Nephron (organoid): ENCODE measurements at regions not wholly inside any gene's neighbourhood (a gene's known extent, or its start where the extent isn't known, plus 50 kb on each side); places are given as distances from the start of the nearest gene placed in this dataset.

ENCODE experiments used
- H3K27ac Mint-ChIP-seq, 3 experiments: 2 replicates each; pipeline ENCODE4 v1.8.0; 2020; ENCODE audit warnings: mixed read lengths in 3 of 3, mild to moderate bottlenecking in 2 of 3, moderate library complexity in 1 of 3
- H3K27me3 Mint-ChIP-seq: 2 replicates; pipeline ENCODE4 v1.8.0; 2021; ENCODE audit warnings: low read depth, mild to moderate bottlenecking, moderate library complexity, mixed read lengths
- H3K36me3 Mint-ChIP-seq: 2 replicates; pipeline ENCODE4 v1.8.0; 2020; ENCODE audit warnings: low read depth, mixed read lengths
- H3K4me1 Mint-ChIP-seq: 2 replicates; pipeline ENCODE4 v1.8.0; 2020; ENCODE audit warnings: mixed read lengths
- H3K4me3 Mint-ChIP-seq, 3 experiments: 2 replicates each; pipeline ENCODE4 v1.8.0; 2020; ENCODE audit warnings: mild to moderate bottlenecking in 3 of 3, mixed read lengths in 3 of 3, moderate library complexity in 2 of 3
- H3K9me3 Mint-ChIP-seq: 2 replicates; pipeline ENCODE4 v1.8.0; 2020; ENCODE audit warnings: mixed read lengths
- CTCF ChIP-seq, 3 experiments: fragments of 200-600 bp; sonication (generic); IDR thresholded peaks; one replicate each; pipeline ENCODE4 v1.5.0; 2021; ENCODE audit warnings: antibody characterized with exemption in 3 of 3; ENCODE audit not compliant: unreplicated experiment in 3 of 3

GRCh38 chr1:4207842-4208692 lies 308.0 kb upstream of the C1orf174 start:
- Mint-ChIP-seq H3K36me3 (no peaks in the 10 kb centered on the region), H3K27ac (no peak overlapping the region)

GRCh38 chr1:4210043-4210442 lies 310.0 kb upstream of the C1orf174 start:
- Mint-ChIP-seq H3K4me3 (no peak overlapping the region), H3K27me3 (peaks cover 18% of the 10 kb centered on the region), H3K9me3 (peaks cover 14% of the 10 kb centered on the region), H3K4me1 (peaks cover 6% of the 10 kb centered on the region), H3K27ac (no peak overlapping the region), H3K36me3 (no peaks in the 10 kb centered on the region)
- TF ChIP-seq CTCF (IDR thresholded peaks at IDR 0.05; ENCODE audit: unreplicated experiment in 3 of 3), result no peak

More at GRCh38 chr1:4207842-4208692, 308.0 kb upstream of the C1orf174 start:
- peaks cover under 1% of the 10 kb centered on the region for H3K4me1 Mint-ChIP-seq
- H3K27me3 Mint-ChIP-seq, result peaks cover 9% of the 10 kb centered on the region
- H3K4me3 Mint-ChIP-seq, result no peak overlapping the region
- no peak for TF ChIP-seq CTCF (IDR thresholded peaks at IDR 0.05; ENCODE audit: unreplicated experiment in 3 of 3)
- peaks cover 32% of the 10 kb centered on the region for H3K9me3 Mint-ChIP-seq

- peaks cover 6% of the 10 kb centered on the region for H3K4me1 Mint-ChIP-seq
- no peak overlapping the region for H3K4me3 Mint-ChIP-seq
- peaks cover 19% of the 10 kb centered on the region for H3K27me3 Mint-ChIP-seq
- TF ChIP-seq CTCF (IDR thresholded peaks at IDR 0.05; ENCODE audit: unreplicated experiment in 3 of 3), result no peak
- no peaks in the 10 kb centered on the region for H3K9me3 Mint-ChIP-seq
- no peaks in the 10 kb centered on the region for H3K36me3 Mint-ChIP-seq
- no peak overlapping the region for H3K27ac Mint-ChIP-seq
Measured at GRCh38 chr1:4212796-4213195, 312.7 kb upstream of the C1orf174 start.

- Mint-ChIP-seq H3K27ac (no peak overlapping the region), H3K9me3 (no peaks in the 10 kb centered on the region), H3K27me3 (peaks cover 22% of the 10 kb centered on the region), H3K4me3 (no peak overlapping the region), H3K36me3 (no peaks in the 10 kb centered on the region), H3K4me1 (peaks cover 6% of the 10 kb centered on the region)
- no peak for TF ChIP-seq CTCF (IDR thresholded peaks at IDR 0.05; ENCODE audit: unreplicated experiment in 3 of 3)
Measured at GRCh38 chr1:4213366-4213973, 313.4 kb upstream of the C1orf174 start.

- Mint-ChIP-seq H3K36me3 (no peaks in the 10 kb centered on the region), H3K4me1 (peaks cover 6% of the 10 kb centered on the region), H3K27me3 (peaks cover 22% of the 10 kb centered on the region), H3K27ac (no peak overlapping the region), H3K4me3 (no peak overlapping the region), H3K9me3 (no peaks in the 10 kb centered on the region)
- TF ChIP-seq CTCF (IDR thresholded peaks at IDR 0.05; ENCODE audit: unreplicated experiment in 3 of 3), result no peak
Measured at GRCh38 chr1:4214826-4215225, 314.8 kb upstream of the C1orf174 start.
